K562 (cell line): ENCODE measurements at regions not wholly inside any gene's neighbourhood (a gene's known extent, or its start where the extent isn't known, plus 50 kb on each side); places are given as distances from the start of the nearest gene placed in this dataset.

ENCODE experiments used
- CHAMP1 ChIP-seq: fragments of 450-650 bp; IDR thresholded peaks from 2 replicates; pipeline ENCODE4 v1.6.1; 2016; ENCODE audit warnings: mild to moderate bottlenecking
- HDAC2 ChIP-seq: fragments of 450-650 bp; IDR thresholded peaks from 2 replicates; pipeline ENCODE4 v1.6.1; 2016; ENCODE audit warnings: mild to moderate bottlenecking
- SP2 ChIP-seq: IDR thresholded peaks from 2 replicates; pipeline ENCODE4 v1.6.1; 2011; ENCODE audit warnings: mild to moderate bottlenecking, low read depth, low read length, moderate library complexity; ENCODE audit not compliant: poor library complexity, severe bottlenecking; ENCODE audit errors: extremely low read depth
- ZBTB40 ChIP-seq, 2 experiments: fragments of 450-650 bp in 1 of 2; sonication (generic) in 1 of 2; formaldehyde crosslinking in 1 of 2; IDR thresholded peaks; 2 replicates each; pipeline versions ENCODE4 v1.7.1 to v1.9.0; 2016 to 2022; ENCODE audit warnings: inconsistent platforms in 1 of 2, mild to moderate bottlenecking in 1 of 2, missing genetic modification reagents in 1 of 2
- ZC3H4 ChIP-seq: sonication (generic); formaldehyde crosslinking; IDR thresholded peaks from 2 replicates; pipeline ENCODE4 v1.9.0; 2021; ENCODE audit warnings: missing genetic modification reagents, borderline replicate concordance

GRCh38 chr9:121598965-121599871 is 52.2 kb upstream of the DAB2IP start (continued):
- no peak for TF ChIP-seq HDAC2
- no peak for TF ChIP-seq ZC3H4 (CRISPR knock-in tag)
- TF ChIP-seq ZBTB40 (IDR thresholded peaks at IDR 0.05), result no peak
- no peak for TF ChIP-seq ZBTB40 (CRISPR knock-in tag; IDR thresholded peaks at IDR 0.05)
- TF ChIP-seq SP2, result no peak
- no peak for TF ChIP-seq CHAMP1
